AML-193 (cell line): ENCODE measurements at regions not wholly inside any gene's neighbourhood (a gene's known extent, or its start where the extent isn't known, plus 50 kb on each side); places are given as distances from the start of the nearest gene placed in this dataset.

Source experiments
- DNase-seq, 2 experiments: peaks; one replicate each; lab custom pipeline; 2025; lab: John Stamatoyannopoulos, UW

DNA sequence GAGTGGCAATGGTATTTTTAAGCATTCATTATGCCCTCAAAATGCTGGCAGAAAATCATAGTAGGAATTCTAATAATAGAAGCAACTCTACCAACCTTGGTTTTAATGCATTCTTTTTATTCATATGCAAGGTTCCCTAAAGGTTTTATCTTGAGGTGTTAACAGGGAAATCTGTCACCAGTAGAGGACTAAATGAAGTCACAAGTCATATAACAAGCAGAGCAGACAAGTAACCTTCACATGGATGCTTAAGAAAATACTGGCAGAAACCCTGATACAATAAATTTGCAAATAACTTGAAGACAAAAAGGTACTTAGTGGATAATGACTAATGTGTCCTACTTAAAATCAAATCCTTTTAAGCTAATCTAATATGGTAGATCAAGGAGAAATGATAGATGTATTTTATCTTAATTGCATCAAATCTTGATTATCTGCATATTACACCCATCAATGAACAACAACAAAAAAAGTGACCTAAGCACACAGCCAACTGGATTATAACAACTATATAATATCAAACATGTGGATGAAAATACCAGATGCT, 73.3 kb downstream of the RFC3 start:
- no peak for DNase-seq

DNA sequence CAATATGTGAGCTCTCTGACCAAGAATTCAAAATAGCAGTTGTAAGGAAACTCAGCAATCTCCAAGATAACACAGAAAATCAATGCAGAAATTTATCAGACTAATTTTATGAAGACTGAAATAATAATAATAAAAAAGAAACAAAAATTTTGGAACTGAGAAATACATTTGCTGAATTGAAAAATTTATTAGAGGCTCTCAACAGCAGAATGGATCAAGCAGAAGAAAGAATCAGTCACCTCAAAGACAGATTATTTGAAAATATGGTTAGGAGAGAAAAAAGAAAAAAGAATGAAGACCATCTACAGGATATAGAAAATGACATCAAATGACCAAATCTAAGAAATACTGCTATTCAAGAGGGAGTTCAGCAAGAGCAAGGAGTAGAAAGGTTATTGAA, 75.6 kb downstream of the RFC3 start:
- DNase-seq: no peak

DNA sequence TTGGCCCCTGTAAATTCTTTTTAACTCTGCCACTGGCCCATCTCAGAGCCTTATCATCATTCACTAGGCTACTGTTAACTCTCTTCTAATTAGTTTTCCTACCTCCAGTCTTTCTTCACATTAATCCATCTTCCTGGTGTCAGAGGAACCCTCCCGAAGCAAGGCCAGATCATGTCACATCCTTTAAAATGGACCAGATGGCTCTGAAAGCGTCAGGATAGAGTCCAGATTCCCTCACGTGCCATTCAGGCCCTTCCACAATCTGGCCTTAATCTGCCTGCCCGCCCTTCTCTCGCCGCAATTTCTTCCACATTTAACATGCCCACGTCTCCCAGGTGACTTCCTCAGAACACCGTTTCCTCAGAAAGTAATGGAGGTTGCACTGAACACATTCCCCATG, 86.5 kb downstream of the RFC3 start:
- no peak for DNase-seq

DNA sequence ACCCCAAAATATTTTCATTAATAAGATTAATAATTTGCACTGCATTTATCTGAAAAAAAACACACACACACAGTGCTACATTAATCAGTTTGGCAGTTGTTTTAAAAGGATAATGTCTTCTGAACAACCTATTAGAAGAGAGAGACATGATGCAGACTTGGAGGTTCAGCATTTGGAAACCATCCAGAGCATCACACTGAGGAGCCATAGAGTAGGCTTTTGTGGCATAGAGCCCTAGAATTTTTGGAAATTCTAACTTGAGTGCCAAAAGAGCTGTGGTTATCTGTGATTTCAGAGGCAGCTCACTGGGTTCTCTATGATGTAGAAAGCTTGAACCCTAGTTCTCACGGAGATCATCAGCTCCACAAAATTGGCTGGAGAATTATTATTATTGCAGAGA, 90.2 kb downstream of the RFC3 start:
- DNase-seq: no peak

DNA sequence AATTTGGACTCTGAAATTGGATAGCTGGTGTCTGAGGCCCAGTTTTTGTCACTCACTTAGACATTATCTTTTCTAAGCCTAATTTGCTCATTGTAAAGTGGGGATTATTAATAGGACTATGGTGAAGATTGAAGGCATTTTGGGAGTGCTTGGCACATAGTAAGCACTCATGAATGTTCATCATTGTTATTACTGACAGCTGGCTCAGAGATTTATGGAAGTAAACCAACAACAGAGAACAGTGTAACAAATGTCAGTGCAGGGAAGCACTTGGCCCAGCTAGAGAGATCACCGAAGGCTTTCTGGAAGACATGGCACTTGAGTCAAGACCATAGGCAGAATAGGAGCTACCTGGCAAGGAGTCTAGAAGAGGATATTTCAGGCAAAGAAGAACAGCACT, 92.3 kb downstream of the RFC3 start:
- no peak for DNase-seq

DNA sequence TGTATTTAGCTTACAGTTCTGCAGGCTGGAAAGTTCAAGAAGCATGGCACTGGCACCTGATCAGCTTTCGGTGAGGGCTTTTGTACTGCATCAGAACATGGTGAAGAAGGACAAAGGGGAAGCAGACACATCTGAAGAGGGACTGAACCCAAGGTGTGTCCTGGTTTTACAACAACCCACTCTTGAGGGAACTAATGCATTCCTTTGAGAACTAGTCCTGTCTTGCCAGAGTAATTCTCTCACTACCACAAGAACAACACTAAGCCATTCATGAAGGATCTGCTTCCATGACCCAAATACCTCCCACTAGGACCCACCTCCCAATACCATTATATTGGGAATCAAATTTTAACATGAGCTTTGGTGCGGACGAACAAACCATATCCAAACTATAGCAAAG, 93.6 kb downstream of the RFC3 start:
- DNase-seq: no peak

DNA sequence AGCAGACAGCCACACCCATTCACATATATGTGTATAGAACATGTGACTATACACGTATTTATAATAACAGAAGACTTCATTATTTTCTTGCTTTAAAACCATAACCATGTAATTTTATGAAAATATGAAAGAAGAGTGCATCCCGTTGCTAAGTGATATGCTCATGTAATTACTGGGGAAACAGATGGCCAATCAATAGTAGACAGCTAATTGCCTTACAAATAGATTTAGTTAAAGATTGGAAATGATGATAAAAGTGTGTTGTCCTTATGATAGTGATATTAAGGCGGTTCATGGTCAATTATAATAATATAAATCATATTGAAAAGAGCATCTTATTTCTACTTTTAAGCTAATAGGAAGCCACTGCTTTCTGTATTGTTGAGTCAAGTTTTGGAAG, 95.9 kb downstream of the RFC3 start:
- DNase-seq: no peak

DNA sequence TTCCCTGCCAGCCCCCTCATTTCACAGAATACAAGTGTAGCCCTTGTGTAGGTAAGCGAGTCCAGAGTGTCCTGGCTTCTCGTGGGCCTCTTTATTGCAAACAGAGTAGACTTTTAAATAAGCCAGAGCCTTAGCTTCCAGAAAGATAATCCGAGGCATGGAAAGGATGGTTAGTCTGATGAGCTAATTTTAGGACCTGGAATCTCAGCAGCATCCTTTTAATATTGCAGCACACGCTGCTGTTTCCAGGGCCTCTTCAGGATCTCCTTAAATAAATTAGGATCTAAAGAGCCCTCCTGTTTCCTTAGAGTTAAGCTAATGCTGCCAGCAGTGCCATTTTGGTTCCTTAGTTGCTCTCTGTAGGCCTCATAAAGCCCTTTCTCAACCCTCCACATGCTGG, 99.2 kb downstream of the RFC3 start:
- no peak for DNase-seq

DNA sequence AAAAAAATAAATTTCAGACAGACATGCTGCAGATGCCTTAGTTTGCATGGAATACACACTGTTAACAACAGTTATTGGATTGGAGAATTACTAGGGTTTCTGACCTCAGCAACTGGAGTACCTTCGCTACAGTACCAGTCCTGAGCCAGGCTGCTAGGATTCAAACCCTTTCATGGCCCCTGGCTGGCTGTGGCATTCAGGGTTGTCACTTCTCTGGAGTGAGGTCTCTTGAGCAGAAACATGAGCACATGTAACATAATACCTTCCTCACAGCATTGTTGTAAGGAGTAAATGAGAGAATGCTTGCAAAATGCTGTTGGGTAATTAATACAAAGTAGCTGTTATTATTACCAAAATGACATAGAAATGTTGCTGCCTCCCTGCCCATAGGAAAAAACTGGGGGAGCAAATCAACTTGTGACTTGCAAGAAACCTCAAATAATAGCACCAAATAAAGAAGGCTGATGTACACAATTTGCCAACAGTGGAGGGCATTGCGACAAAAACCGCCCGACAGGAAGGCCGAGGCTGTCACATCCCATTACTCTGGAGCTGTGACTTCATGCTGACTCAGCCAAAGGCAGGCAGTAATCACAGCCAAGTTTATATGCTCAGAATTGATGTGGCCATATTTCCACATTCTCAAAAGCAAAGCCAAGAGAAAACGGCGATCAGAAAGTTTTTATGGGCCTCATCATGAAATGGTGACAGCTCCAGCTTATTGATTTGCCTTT, 100.4 kb downstream of the RFC3 start:
- no peak for DNase-seq

DNA sequence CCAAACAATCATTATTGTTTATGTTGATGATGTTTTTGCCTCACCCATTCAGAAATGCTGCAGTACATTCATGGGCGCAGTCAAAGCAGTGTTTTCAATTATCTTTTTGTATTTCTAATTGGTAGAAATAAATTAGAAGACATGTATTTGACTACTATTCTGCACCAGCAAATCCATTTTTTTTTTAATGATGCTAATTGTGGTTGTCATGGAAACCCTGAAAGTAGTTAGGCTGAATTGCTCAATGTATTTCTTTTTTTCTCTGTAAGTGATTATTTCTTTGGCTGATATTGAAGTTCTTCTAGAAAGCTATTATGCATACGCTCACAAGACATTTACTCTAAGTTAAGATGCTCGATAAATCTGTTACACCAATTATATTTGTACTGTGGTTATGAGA, 101.2 kb downstream of the RFC3 start:
- no peak for DNase-seq

DNA sequence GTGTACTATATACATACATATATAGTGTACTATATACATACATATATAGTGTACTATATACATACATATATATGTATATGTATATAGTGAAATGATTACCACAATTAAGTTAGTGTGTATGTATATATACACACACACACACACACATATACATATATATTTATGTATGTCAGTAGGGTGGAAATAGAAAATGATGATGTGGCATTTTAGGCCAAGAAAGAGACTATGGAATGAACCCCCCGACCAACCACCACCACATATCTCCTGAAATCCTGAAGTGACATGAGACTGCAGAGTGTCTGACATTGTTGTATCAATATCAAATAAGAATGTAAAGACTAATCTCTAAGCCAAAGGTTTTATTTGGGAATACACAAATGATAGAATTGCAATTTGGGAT, 107.6 kb downstream of the RFC3 start:
- no peak for DNase-seq

DNA sequence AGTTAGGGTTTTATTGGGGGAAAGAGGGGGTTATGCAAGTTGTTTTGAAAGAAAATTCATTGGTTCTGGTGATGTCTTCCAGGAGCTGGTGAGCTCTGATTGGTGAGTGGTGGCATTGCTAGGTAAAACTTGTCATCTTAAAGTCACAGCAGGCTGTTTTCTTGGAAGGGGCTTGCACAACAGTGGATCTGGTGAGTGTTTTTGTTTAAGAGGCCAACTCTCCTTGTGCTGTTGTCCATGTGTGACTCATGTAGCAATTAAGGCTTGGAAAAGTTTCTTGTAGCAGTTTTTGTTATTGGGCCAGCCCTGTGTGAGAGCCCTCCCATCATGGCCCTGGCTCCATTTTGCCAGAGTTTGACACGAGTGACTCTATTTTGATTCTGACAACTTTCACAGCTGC, 109.4 kb downstream of the RFC3 start:
- DNase-seq: no peak

DNA sequence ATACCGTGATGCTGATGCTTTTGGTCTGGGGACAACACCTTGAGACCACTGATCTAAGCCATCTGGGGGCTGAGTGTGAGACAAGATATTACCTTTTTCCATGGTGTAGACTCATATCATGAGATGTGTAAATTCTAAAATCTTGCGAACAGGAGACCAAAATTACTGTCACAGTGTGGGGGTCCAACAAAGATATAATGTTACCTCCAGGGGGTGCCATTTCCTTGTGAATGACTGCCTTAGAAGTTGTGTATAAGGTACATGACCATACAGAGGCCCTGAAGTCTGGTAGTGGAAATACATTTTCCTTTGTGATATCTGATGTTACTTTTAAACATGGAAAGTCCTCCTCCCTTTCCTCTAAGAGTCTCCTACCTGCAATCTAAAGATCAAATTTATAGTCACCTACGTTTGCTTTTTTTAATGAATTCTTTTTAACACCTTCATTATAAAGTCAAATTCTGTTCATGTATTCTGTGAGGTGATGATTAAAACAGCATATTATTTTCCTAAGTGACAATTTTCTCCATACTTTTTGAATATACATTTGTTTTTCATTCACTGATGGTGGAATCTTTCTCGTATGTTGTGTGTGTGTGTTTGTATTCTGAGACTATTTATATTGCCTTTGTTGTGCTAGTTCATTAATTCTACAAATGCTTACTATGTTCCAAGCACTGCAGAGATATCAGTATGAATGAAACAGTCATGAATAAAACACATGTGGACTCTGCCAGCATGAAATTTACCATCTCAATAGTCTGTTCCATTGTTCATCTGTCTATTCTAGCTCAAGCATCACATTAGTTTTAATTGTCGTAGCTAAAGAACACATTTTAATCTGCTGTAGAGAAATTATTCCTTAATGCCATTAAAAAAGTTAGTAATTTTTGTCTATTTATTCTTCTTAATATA, 113.7 kb downstream of the RFC3 start:
- DNase-seq: peak; percentile 21 to 34

DNA sequence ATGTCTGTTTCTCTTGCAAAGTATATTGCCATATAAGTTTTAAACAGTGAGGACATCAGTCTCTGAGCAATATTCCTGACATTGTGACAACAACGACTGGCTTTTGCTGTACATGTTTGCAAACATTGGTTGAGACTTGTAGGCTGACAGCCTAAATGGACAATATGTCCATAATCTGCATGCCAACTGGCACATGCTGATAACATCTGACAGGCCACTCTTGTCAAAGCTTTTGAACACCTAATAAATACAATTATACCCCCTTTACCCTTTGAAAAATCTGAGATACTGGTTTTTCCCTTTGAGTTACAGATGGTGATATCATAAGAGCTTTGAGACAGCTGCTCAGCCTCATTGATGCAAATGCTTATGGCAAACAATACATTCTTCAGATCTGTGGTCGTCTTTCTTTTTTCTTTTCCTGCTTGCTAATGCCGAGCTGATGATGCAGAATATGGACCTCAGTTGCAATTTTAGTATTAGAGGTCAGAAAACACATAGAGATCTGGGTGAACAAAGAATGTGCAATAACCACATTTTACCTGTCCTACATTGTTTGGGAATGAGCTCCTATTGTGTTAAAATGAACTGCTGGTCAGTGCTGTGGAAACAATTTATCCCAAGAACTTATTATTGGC, 114.9 kb downstream of the RFC3 start:
- DNase-seq: no peak

DNA sequence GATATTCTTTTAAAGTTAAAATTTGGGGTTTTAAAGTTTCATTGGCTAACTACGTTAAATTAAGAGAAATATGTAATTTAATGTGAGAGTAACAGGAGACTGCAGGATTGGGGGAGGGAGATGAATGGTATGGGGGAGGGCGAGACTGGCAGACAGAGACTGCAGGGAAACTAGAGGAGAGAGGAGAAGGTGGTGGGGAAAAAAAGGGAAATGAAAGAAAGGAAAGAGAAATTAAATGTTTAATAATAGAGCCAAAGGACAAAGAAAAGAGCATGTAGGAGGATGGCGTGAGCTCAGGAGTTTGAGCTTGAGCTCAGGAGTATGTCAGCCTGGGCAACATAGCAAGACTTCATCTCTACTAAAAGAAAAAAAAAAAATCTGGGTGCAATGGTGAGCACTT, 115.9 kb downstream of the RFC3 start:
- no peak for DNase-seq

DNA sequence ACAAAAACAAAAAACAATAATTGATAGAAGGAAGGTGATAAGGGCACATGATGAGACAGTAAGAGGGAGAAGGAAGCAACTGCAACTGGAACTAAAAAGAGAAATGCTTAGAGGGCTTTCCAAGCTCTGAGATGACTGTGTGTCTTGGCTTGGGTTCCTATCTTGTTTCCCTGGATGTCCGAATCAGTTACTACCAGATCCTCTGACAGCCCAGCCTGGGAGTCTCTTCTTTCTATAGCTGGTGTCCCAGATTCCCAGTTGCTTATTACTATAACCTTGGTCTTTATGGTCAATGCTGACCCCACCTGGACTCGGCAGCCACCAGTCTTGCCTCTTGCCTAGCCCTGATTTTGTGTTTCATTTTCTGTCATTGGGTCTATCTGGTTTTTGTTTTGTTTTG, 116.4 kb downstream of the RFC3 start:
- no peak for DNase-seq

DNA sequence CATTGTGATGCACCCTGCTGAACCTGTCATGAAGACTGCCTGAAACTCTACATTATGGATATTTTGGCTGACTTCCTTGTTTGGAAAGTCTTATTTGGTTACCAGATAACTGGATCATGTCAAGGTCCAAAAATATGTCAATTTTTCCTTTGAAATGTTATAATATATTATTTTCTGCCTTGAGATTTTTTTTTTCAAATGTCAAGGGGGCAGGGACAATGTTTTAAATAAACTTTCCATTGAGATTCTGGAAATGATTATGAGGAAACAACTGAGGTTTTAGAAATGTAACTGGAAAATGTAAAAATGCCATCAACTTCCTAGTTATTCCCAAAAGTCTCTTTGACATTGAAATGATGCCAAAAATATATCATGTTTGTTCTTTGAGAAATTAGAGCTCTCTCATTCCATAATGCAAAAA, 117.0 kb downstream of the RFC3 start:
- DNase-seq: no peak

DNA sequence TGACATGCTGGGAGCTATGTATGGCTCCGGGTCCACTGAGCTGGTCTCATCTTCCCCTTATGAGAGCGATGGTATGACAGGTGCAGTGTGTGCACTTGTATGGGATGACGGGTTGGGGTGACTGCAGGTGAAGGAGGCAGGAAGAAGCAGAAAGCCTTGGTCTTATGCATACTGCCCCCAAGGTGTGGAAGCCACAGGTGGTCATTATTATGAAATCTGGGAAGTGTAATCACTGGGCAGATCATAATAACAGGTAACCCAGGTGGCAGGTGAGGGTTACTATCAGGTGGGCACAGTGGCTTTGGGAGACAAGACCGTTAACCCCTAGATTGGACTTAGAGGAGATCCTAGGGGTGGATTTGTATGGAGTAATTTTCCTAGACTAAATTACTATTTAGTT, 118.0 kb downstream of the RFC3 start:
- DNase-seq: no peak

DNA sequence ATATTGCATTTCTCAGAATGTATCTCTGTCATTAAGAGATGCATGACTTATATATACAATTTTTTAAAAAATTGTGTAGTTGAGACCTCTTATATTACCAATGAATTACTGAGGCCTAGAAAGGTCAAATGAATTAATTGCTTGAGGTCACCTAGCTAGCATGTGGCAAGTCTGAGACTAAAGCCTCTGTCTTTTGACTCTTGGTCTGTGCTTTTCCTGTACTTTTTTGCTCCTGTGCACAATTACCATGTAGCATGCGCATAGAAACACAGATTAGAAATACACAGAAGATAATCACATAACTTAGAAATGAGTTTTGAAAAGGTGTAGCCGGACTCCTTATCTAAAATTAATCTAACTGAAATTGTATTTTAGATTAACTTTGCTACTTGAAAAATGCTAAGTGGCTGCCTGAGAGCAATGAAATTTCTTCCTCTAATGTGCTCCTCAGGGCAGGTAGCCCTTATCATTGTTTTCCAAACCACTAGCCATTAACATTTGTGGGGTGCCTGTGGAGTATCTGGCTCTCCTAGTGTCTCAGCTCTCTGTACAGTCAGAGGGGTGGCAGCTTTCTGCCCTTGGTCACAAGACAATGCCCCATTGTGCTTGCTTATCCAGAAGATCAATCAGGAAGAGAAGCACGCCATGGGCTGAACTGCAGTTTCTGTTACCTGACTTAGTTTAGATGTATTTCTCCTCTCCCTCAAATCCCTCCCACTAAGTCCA, 119.6 kb downstream of the RFC3 start:
- DNase-seq: no peak

DNA sequence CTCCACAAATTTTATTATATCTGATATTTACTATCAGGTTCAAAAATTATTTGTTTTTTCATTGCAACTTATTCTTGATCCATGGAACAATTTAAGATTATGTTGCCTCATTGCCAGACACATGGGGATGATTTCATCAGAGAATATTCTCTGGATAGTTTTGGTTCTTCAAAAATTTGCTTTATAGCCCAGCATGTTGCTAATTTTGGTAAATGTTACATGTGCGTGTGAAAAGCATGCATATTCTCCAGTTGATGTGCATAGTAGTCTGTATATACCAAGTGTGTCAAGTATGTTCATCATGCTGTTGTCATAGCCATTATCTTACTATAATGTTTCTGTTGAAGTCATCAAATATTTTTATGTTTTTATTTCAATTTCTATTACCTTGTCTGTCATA, 122.3 kb downstream of the RFC3 start:
- DNase-seq: no peak

DNA sequence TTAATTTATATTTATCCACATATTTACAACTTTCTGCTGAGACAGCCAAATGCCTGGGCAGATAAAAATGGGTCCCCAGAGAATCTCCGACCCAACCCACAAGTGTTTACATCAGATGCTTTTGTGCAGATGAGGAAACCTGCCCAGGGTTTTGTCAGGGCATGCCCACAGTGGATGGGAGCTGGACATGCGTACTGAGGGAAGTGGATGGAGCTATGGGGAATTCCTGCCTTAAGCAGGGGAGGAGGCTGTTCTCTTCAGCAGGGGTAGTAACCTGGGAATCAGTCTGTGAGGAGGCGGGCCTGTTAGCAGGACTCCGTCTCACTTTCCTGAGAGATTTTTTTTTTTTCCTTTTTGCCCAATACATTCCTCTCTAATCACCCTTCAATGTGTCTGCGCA, 122.9 kb downstream of the RFC3 start:
- DNase-seq: no peak

DNA sequence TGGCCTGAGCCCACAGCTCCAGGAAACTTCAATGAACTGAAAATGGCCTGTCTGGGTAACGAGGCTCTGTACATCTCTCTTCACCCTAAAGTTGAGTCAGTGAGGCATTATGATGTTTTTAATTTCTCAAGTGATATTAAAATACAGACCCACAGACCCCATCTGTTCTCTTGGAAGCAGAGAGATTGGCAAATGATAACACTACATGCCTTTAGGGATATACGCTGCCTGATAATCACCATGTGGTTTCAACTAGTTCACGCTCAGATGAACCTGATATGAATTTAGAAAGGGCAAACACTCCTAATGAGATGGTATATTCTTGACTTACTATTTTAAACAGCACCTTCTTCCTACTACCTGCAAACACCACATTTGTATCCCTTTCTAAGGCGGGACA, 127.5 kb downstream of the RFC3 start:
- no peak for DNase-seq
